SK-N-SH (cell line): ENCODE measurements at regions not wholly inside any gene's neighbourhood (a gene's known extent, or its start where the extent isn't known, plus 50 kb on each side); places are given as distances from the start of the nearest gene placed in this dataset.

Experiments used
- CTCF ChIA-PET: fragments of 300-600, 350-600 bp; formaldehyde crosslinking; extraction: SDS; loops from one replicate; lab custom pipeline; 2021; lab: Yijun Ruan, JAX
- POLR2A ChIA-PET: fragments of 350-600 bp; sonication (Branson Sonifier 250); formaldehyde crosslinking; extraction: SDS; loops from one replicate; lab custom pipeline; 2020; ENCODE audit warnings: antibody characterized with exemption, inconsistent platforms; lab: Yijun Ruan, JAX
- DNase-seq: peaks from one replicate; pipeline ENCODE4 v3.0.0; 2012
- H2AFZ ChIP-seq: fragments of 200-600 bp; sonication (generic); 2 replicates; pipeline ENCODE4 v1.8.1; 2016; ENCODE audit warnings: antibody characterized with exemption, mild to moderate bottlenecking, low read depth
- H3F3A ChIP-seq: fragments of 200-600 bp; sonication (generic); replicated peaks from 2 replicates; pipeline ENCODE3; 2016; ENCODE audit warnings: antibody characterized with exemption, mild to moderate bottlenecking; ENCODE audit not compliant: insufficient read depth
- H3K27ac ChIP-seq, 2 experiments: fragments of 200-500 bp in 1 of 2; fragments of 200-600 bp in 1 of 2; sonication (Bioruptor generic) in 1 of 2; sonication (generic), shearing (Covaris generic) in 1 of 2; 2 replicates each; pipeline versions ENCODE4 v1.5.1 to v1.6.1; 2014 to 2016; ENCODE audit warnings: low read depth in 2 of 2, inconsistent platforms in 1 of 2, low read length in 1 of 2, mild to moderate bottlenecking in 1 of 2, mixed read lengths in 1 of 2
- H3K27me3 ChIP-seq: fragments of 200-600 bp; sonication (generic), shearing (Covaris generic); 2 replicates; pipeline ENCODE4 v1.6.1; 2016; ENCODE audit warnings: mixed run types; ENCODE audit not compliant: insufficient read depth
- H3K36me3 ChIP-seq, 2 experiments: fragments of 200-500 bp in 1 of 2; fragments of 200-600 bp in 1 of 2; sonication (Bioruptor generic) in 1 of 2; sonication (generic) in 1 of 2; replicated peaks in 1 of 2; 2 replicates each; pipeline versions ENCODE3 to v1.5.1; 2014 to 2016; ENCODE audit warnings: low read length in 1 of 2, mild to moderate bottlenecking in 1 of 2; ENCODE audit not compliant: insufficient read depth in 2 of 2, control insufficient read depth in 1 of 2
- H3K4me1 ChIP-seq, 2 experiments: fragments of 200-500 bp in 1 of 2; fragments of 200-600 bp in 1 of 2; sonication (Bioruptor generic) in 1 of 2; sonication (generic), shearing (Covaris generic) in 1 of 2; 2 replicates each; pipeline versions ENCODE4 v1.5.1 to v1.6.1; 2014 to 2016; ENCODE audit warnings: low read depth in 1 of 2, low read length in 1 of 2, mixed run types in 1 of 2; ENCODE audit not compliant: insufficient read depth in 2 of 2, control insufficient read depth in 1 of 2
- H3K4me2 ChIP-seq: fragments of 200-600 bp; sonication (generic), shearing (Covaris generic); 2 replicates; pipeline ENCODE4 v1.6.1; 2017; ENCODE audit warnings: mixed run types
- H3K4me3 ChIP-seq, 2 experiments: fragments of 200-500 bp in 1 of 2; fragments of 200-600 bp in 1 of 2; sonication (Bioruptor generic) in 1 of 2; sonication (generic), shearing (Covaris generic) in 1 of 2; 2 replicates each; pipeline versions ENCODE4 v1.5.1 to v1.8.1; 2014 to 2016; ENCODE audit warnings: low read depth in 2 of 2, inconsistent platforms in 1 of 2, low read length in 1 of 2, mild to moderate bottlenecking in 1 of 2, mixed read lengths in 1 of 2, moderate library complexity in 1 of 2
- H3K79me2 ChIP-seq: fragments of 200-600 bp; sonication (generic); 2 replicates; pipeline ENCODE4 v1.8.1; 2017; ENCODE audit warnings: mild to moderate bottlenecking; ENCODE audit not compliant: insufficient read depth
- H3K9ac ChIP-seq: fragments of 200-600 bp; sonication (generic); 2 replicates; pipeline ENCODE4 v1.6.1; 2017; ENCODE audit warnings: mixed run types
- H3K9me2 ChIP-seq: fragments of 200-600 bp; sonication (generic); 2 replicates; pipeline ENCODE4 v1.6.1; 2017; ENCODE audit warnings: mixed run types
- H3K9me3 ChIP-seq: fragments of 200-600 bp; sonication (generic); 2 replicates; pipeline ENCODE4 v1.6.1; 2017; ENCODE audit warnings: mixed run types, mild to moderate bottlenecking, moderate library complexity
- H4K20me1 ChIP-seq: fragments of 200-600 bp; sonication (generic); 2 replicates; pipeline ENCODE4 v1.6.1; 2017; ENCODE audit warnings: mild to moderate bottlenecking, mixed run types; ENCODE audit not compliant: insufficient read depth
- ELF1 ChIP-seq: IDR thresholded peaks from 2 replicates; pipeline ENCODE4 v1.4.0; 2012
- EZH2phosphoT487 ChIP-seq: fragments of 200-600 bp; sonication (generic); IDR thresholded peaks from 2 replicates; pipeline ENCODE4 v1.6.1; 2017; ENCODE audit warnings: low read depth, mixed run types, mild to moderate bottlenecking, antibody characterized with exemption, moderate library complexity, borderline replicate concordance
- JUND ChIP-seq: IDR thresholded peaks from 2 replicates; pipeline ENCODE4 v1.4.0; 2012
- RXRA ChIP-seq: IDR thresholded peaks from 2 replicates; pipeline ENCODE4 v1.4.0; 2012; ENCODE audit warnings: low read depth, mild to moderate bottlenecking, borderline replicate concordance
- SIN3A ChIP-seq: IDR thresholded peaks from 2 replicates; pipeline ENCODE4 v1.6.1; 2012; ENCODE audit warnings: low read depth, mild to moderate bottlenecking, low read length, moderate library complexity, borderline replicate concordance
- SMC3 ChIP-seq: IDR thresholded peaks from 2 replicates; pipeline ENCODE4 v1.6.1; 2012; ENCODE audit warnings: low read depth, low read length, improper control_type of control experiment
- TAF1 ChIP-seq: IDR thresholded peaks from 2 replicates; pipeline ENCODE4 v1.6.1; 2012; ENCODE audit warnings: low read depth, mild to moderate bottlenecking, low read length, moderate library complexity, borderline replicate concordance
- WGBS: methylation state at CpG from one replicate; pipeline ENCODE4 v1.1.6; 2017; ENCODE audit warnings: low lambda C conversion rate; 5-methylcytosine and 5-hydroxymethylcytosine counted together
- TF ChIP-seq, protein P1 (sequence below): IDR thresholded peaks from 2 replicates; pipeline ENCODE4 v1.4.0; 2012; ENCODE audit warnings: low read depth, borderline replicate concordance
- TF ChIP-seq, protein P2 (sequence below): fragments of 200-600 bp; sonication (generic); IDR thresholded peaks from 2 replicates; pipeline ENCODE4 v1.6.1; 2017; ENCODE audit warnings: antibody characterized with exemption, mild to moderate bottlenecking, moderate library complexity
- TF ChIP-seq, protein P3 (sequence below): IDR thresholded peaks from 2 replicates; pipeline ENCODE4 v1.4.0; 2012; ENCODE audit warnings: low read depth, borderline replicate concordance
- TF ChIP-seq, protein P4 (sequence below): IDR thresholded peaks from 2 replicates; pipeline ENCODE4 v1.6.1; 2012; ENCODE audit warnings: mild to moderate bottlenecking, low read depth, low read length, moderate library complexity
- TF ChIP-seq, protein P5 (sequence below): fragments of 150-350 bp; IDR thresholded peaks from 2 replicates; pipeline ENCODE4 v1.6.1; 2017; ENCODE audit warnings: antibody characterized with exemption, low read length, low read depth, borderline replicate concordance

DNA sequence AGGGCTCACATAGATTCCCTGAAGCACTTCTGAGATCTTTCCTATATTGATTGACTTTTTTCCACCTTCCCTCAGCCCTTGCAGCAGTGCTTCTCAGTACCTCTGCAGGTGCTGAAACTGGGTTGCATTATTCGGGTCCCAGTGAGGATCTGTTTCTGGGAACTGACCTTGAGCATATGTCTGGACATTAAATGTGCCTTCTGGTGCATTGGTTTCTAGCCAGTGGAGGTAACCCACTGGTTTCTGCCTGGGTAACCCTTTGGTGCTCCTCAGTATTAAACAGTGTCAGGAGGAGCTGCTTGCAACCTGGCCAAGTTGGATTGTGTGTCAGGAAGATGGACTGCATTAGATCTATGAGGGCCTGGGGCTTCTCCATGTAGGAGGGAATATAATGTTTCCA, 213.3 kb upstream of the KCND2 start:
- Histone ChIP-seq H3K9me3 (no peaks in the 10 kb centered on the region), H3K4me3 (no peak overlapping the region), H4K20me1 (no peaks in the 10 kb centered on the region), H3K27me3 (no peaks in the 10 kb centered on the region), H2AFZ (no peak overlapping the region), H3K27ac (no peak overlapping the region), H3K9ac (no peak overlapping the region), H3K4me1 (no peaks in the 10 kb centered on the region), H3K9me2 (no peaks in the 10 kb centered on the region), H3K4me2 (no peak overlapping the region), H3K79me2 (no peaks in the 10 kb centered on the region), H3K36me3 (no peaks in the 10 kb centered on the region), H3F3A (no peaks in the 10 kb centered on the region)
- DNase-seq: no peak
- CTCF ChIA-PET: no interaction called here
- POLR2A ChIA-PET: no interaction called here
- 0% methylated on average over 1 of the region's 1 CpG for WGBS
- TF ChIP-seq, protein P1, sequence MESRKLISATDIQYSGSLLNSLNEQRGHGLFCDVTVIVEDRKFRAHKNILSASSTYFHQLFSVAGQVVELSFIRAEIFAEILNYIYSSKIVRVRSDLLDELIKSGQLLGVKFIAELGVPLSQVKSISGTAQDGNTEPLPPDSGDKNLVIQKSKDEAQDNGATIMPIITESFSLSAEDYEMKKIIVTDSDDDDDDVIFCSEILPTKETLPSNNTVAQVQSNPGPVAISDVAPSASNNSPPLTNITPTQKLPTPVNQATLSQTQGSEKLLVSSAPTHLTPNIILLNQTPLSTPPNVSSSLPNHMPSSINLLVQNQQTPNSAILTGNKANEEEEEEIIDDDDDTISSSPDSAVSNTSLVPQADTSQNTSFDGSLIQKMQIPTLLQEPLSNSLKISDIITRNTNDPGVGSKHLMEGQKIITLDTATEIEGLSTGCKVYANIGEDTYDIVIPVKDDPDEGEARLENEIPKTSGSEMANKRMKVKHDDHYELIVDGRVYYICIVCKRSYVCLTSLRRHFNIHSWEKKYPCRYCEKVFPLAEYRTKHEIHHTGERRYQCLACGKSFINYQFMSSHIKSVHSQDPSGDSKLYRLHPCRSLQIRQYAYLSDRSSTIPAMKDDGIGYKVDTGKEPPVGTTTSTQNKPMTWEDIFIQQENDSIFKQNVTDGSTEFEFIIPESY: no peak
- TF ChIP-seq ELF1: no peak
- TF ChIP-seq TAF1: no peak
- TF ChIP-seq, protein P2, sequence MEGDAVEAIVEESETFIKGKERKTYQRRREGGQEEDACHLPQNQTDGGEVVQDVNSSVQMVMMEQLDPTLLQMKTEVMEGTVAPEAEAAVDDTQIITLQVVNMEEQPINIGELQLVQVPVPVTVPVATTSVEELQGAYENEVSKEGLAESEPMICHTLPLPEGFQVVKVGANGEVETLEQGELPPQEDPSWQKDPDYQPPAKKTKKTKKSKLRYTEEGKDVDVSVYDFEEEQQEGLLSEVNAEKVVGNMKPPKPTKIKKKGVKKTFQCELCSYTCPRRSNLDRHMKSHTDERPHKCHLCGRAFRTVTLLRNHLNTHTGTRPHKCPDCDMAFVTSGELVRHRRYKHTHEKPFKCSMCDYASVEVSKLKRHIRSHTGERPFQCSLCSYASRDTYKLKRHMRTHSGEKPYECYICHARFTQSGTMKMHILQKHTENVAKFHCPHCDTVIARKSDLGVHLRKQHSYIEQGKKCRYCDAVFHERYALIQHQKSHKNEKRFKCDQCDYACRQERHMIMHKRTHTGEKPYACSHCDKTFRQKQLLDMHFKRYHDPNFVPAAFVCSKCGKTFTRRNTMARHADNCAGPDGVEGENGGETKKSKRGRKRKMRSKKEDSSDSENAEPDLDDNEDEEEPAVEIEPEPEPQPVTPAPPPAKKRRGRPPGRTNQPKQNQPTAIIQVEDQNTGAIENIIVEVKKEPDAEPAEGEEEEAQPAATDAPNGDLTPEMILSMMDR: no peak
- TF ChIP-seq RXRA: no peak
- TF ChIP-seq EZH2phosphoT487: no peak
- TF ChIP-seq, protein P3, sequence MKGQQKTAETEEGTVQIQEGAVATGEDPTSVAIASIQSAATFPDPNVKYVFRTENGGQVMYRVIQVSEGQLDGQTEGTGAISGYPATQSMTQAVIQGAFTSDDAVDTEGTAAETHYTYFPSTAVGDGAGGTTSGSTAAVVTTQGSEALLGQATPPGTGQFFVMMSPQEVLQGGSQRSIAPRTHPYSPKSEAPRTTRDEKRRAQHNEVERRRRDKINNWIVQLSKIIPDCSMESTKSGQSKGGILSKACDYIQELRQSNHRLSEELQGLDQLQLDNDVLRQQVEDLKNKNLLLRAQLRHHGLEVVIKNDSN: no peak
- no peak for TF ChIP-seq JUND
- no peak for TF ChIP-seq SMC3
- no peak for TF ChIP-seq SIN3A
- TF ChIP-seq, protein P4, sequence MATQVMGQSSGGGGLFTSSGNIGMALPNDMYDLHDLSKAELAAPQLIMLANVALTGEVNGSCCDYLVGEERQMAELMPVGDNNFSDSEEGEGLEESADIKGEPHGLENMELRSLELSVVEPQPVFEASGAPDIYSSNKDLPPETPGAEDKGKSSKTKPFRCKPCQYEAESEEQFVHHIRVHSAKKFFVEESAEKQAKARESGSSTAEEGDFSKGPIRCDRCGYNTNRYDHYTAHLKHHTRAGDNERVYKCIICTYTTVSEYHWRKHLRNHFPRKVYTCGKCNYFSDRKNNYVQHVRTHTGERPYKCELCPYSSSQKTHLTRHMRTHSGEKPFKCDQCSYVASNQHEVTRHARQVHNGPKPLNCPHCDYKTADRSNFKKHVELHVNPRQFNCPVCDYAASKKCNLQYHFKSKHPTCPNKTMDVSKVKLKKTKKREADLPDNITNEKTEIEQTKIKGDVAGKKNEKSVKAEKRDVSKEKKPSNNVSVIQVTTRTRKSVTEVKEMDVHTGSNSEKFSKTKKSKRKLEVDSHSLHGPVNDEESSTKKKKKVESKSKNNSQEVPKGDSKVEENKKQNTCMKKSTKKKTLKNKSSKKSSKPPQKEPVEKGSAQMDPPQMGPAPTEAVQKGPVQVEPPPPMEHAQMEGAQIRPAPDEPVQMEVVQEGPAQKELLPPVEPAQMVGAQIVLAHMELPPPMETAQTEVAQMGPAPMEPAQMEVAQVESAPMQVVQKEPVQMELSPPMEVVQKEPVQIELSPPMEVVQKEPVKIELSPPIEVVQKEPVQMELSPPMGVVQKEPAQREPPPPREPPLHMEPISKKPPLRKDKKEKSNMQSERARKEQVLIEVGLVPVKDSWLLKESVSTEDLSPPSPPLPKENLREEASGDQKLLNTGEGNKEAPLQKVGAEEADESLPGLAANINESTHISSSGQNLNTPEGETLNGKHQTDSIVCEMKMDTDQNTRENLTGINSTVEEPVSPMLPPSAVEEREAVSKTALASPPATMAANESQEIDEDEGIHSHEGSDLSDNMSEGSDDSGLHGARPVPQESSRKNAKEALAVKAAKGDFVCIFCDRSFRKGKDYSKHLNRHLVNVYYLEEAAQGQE: no peak
- TF ChIP-seq, protein P5, sequence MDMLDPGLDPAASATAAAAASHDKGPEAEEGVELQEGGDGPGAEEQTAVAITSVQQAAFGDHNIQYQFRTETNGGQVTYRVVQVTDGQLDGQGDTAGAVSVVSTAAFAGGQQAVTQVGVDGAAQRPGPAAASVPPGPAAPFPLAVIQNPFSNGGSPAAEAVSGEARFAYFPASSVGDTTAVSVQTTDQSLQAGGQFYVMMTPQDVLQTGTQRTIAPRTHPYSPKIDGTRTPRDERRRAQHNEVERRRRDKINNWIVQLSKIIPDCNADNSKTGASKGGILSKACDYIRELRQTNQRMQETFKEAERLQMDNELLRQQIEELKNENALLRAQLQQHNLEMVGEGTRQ: no peak
